ENCODE measurements at regions not wholly inside any gene's neighbourhood (a gene's known extent, or its start where the extent isn't known, plus 50 kb on each side); places are given as distances from the start of the nearest gene placed in this dataset.

DNA sequence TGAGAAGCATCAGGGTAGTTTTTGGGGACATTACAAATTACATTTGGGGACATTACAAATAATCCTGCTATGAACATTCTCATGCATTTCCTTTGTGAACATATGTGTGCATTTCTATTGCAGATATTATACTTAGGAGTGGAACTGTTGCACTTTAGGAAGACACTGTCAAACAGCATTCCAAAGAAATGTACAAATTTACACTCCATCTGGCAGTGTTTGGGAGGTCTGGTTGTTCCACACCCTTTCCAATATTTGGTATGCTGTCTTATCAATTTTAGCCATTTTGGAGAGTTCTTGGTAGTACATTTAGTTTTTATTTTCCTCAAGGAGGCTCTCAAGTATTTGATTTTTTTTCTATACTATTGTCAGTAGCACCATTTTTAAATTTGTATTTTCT lies 419.1 kb upstream of the ARHGEF26 start:
- Histone ChIP-seq H2AFZ (replicated peaks) (no peak overlapping the region), H3K27me3 (no peaks in the 10 kb centered on the region), H4K20me1 (ENCODE audit: low read depth) (no peaks in the 10 kb centered on the region), H3K27ac (no peak overlapping the region), H3K79me2 (ENCODE audit: low read depth) (no peaks in the 10 kb centered on the region), H3K4me3 (no peak overlapping the region), H3K4me1 (peaks cover 9% of the 10 kb centered on the region), H3K9ac (no peak overlapping the region), H3K4me2 (no peak overlapping the region), H3F3A (ENCODE audit: low read depth) (no peaks in the 10 kb centered on the region), H3K9me3 (ENCODE audit: low read depth) (no peaks in the 10 kb centered on the region), H3K36me3 (no peaks in the 10 kb centered on the region)
- Mint-ChIP-seq H3K9me3 (no peaks in the 10 kb centered on the region), H3K4me1 (peaks cover 8% of the 10 kb centered on the region), H3K27ac (no peak overlapping the region), H3K4me3 (no peak overlapping the region), H3K36me3 (no peaks in the 10 kb centered on the region), H3K27me3 (ENCODE audit: insufficient read depth, low read depth) (no peaks in the 10 kb centered on the region)
- no peak for TF ChIP-seq EZH2 (IDR thresholded peaks at IDR 0.05)
- TF ChIP-seq, protein P1, sequence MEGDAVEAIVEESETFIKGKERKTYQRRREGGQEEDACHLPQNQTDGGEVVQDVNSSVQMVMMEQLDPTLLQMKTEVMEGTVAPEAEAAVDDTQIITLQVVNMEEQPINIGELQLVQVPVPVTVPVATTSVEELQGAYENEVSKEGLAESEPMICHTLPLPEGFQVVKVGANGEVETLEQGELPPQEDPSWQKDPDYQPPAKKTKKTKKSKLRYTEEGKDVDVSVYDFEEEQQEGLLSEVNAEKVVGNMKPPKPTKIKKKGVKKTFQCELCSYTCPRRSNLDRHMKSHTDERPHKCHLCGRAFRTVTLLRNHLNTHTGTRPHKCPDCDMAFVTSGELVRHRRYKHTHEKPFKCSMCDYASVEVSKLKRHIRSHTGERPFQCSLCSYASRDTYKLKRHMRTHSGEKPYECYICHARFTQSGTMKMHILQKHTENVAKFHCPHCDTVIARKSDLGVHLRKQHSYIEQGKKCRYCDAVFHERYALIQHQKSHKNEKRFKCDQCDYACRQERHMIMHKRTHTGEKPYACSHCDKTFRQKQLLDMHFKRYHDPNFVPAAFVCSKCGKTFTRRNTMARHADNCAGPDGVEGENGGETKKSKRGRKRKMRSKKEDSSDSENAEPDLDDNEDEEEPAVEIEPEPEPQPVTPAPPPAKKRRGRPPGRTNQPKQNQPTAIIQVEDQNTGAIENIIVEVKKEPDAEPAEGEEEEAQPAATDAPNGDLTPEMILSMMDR (IDR thresholded peaks at IDR 0.05): no peak
- no peak for DNase-seq (ENCODE audit: low spot score)

DNA sequence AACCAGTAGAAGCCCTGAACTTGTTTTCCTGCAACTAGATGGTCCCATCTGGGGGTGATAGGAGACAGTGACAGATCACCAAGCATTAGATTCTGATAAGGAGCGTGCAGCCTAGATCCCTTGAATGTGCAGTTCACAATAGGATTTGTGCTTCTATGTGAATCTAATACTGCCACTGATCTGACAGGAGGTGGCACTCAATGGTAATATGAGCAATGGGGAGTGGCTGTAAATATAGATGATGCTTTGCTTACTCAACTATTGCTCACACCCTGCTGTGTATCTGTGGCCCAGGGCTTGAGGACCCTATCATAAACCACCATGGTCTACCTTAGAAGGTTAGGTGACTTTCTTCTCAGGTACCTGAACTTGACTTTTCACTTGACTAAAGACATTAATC lies 417.1 kb upstream of the ARHGEF26 start:
- H3K9ac ChIP-seq: no peak overlapping the region
- H3K4me1 Mint-ChIP-seq: peaks cover 8% of the 10 kb centered on the region
- H3K4me3 Mint-ChIP-seq: no peak overlapping the region
- no peak overlapping the region for H2AFZ ChIP-seq (replicated peaks)
- H3K9me3 ChIP-seq (ENCODE audit: low read depth): no peaks in the 10 kb centered on the region
- H3K9me3 Mint-ChIP-seq: no peaks in the 10 kb centered on the region
- no peak overlapping the region for H3K27ac Mint-ChIP-seq
- no peaks in the 10 kb centered on the region for H3K79me2 ChIP-seq (ENCODE audit: low read depth)
- peaks cover 13% of the 10 kb centered on the region for H3K4me1 ChIP-seq
- H3K27me3 Mint-ChIP-seq (ENCODE audit: insufficient read depth, low read depth): no peaks in the 10 kb centered on the region
- TF ChIP-seq EZH2 (IDR thresholded peaks at IDR 0.05) (no peak), EZH2phosphoT487 (IDR thresholded peaks at IDR 0.05) (no peak)
- TF ChIP-seq, protein P1 (IDR thresholded peaks at IDR 0.05): no peak
- no peaks in the 10 kb centered on the region for H3K36me3 ChIP-seq
- H3F3A ChIP-seq (ENCODE audit: low read depth): no peaks in the 10 kb centered on the region
- H3K4me3 ChIP-seq: no peak overlapping the region
- no peak for DNase-seq (ENCODE audit: low spot score)
- H3K27ac ChIP-seq: no peak overlapping the region
- no peaks in the 10 kb centered on the region for H3K36me3 Mint-ChIP-seq
- no peaks in the 10 kb centered on the region for H3K27me3 ChIP-seq
- no peaks in the 10 kb centered on the region for H4K20me1 ChIP-seq (ENCODE audit: low read depth)
- H3K4me2 ChIP-seq: no peak overlapping the region

DNA sequence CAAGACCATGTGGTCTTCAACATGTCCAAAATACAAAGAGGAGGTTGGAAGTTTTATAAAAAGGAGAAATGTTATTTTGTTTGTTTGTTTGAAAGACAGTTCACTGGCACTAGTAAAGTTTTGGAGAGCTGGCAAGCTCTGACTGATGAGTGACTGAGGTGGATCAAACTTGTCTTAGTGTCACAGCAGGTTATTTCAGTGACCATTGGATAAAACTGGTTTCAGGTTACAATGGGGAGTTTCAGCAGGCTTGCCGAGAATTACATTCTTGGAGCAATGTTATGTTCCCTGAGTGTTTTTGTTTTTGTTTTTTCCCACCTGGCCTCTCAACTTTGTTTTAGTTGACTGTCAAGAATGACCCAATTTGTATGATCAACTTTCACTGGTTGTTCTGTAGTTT lies 414.5 kb upstream of the ARHGEF26 start:
- Mint-ChIP-seq H3K4me1 (peaks cover 8% of the 10 kb centered on the region), H3K36me3 (no peaks in the 10 kb centered on the region), H3K4me3 (no peak overlapping the region), H3K27ac (no peak overlapping the region), H3K9me3 (no peaks in the 10 kb centered on the region), H3K27me3 (ENCODE audit: insufficient read depth, low read depth) (no peaks in the 10 kb centered on the region)
- Histone ChIP-seq H3K27ac (no peak overlapping the region), H3K79me2 (ENCODE audit: low read depth) (no peaks in the 10 kb centered on the region), H3F3A (ENCODE audit: low read depth) (no peaks in the 10 kb centered on the region), H4K20me1 (ENCODE audit: low read depth) (no peaks in the 10 kb centered on the region), H3K27me3 (no peaks in the 10 kb centered on the region), H3K4me1 (peaks cover 13% of the 10 kb centered on the region), H3K4me3 (no peak overlapping the region), H3K4me2 (peak overlapping the region; percentile 55), H3K9ac (no peak overlapping the region), H3K9me3 (ENCODE audit: low read depth) (no peaks in the 10 kb centered on the region), H2AFZ (replicated peaks) (peak overlapping the region; percentile 70), H3K36me3 (no peaks in the 10 kb centered on the region)
- TF ChIP-seq, protein P1 (IDR thresholded peaks at IDR 0.05): no peak
- TF ChIP-seq EZH2phosphoT487 (IDR thresholded peaks at IDR 0.05): no peak
- TF ChIP-seq EZH2 (IDR thresholded peaks at IDR 0.05): no peak
- peak; percentile 62 for DNase-seq (ENCODE audit: low spot score)

DNA sequence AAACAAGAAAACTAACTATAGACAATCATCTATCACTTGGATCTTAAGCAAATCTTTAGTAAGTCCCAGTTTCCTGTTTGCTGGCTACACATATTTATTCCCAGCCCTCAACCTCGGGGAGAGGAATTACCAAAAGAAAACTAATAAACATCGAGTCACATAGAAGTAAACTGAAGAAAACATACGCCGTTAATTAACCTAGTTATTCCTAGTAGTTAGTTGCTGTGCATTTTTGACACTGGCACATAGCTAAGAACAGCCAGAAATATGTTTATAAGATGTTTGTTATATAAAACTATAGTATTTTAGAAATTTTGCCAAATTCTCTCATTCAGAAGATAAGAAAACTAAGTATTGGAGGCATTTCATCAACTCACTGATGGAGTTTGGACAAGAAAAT lies 407.2 kb upstream of the ARHGEF26 start:
- H3K36me3 ChIP-seq: no peaks in the 10 kb centered on the region
- no peaks in the 10 kb centered on the region for H3K4me1 ChIP-seq
- no peak overlapping the region for H3K9ac ChIP-seq
- no peak overlapping the region for H3K4me3 Mint-ChIP-seq
- no peak overlapping the region for H3K4me2 ChIP-seq
- TF ChIP-seq EZH2 (IDR thresholded peaks at IDR 0.05) (no peak), EZH2phosphoT487 (IDR thresholded peaks at IDR 0.05) (no peak)
- TF ChIP-seq, protein P1 (IDR thresholded peaks at IDR 0.05): no peak
- no peak overlapping the region for H3K4me3 ChIP-seq
- peaks cover 2% of the 10 kb centered on the region for H3K27me3 Mint-ChIP-seq (ENCODE audit: insufficient read depth, low read depth)
- no peaks in the 10 kb centered on the region for H3K27me3 ChIP-seq
- no peaks in the 10 kb centered on the region for H3F3A ChIP-seq (ENCODE audit: low read depth)
- no peaks in the 10 kb centered on the region for H3K79me2 ChIP-seq (ENCODE audit: low read depth)
- no peaks in the 10 kb centered on the region for H3K36me3 Mint-ChIP-seq
- no peaks in the 10 kb centered on the region for H3K9me3 Mint-ChIP-seq
- no peaks in the 10 kb centered on the region for H3K4me1 Mint-ChIP-seq
- no peak for DNase-seq (ENCODE audit: low spot score)
- H3K27ac ChIP-seq: no peak overlapping the region
- H2AFZ ChIP-seq (replicated peaks): no peak overlapping the region
- no peaks in the 10 kb centered on the region for H4K20me1 ChIP-seq (ENCODE audit: low read depth)
- no peaks in the 10 kb centered on the region for H3K9me3 ChIP-seq (ENCODE audit: low read depth)
- H3K27ac Mint-ChIP-seq: no peak overlapping the region
